ENCODE measurements at regions not wholly inside any gene's neighbourhood (a gene's known extent, or its start where the extent isn't known, plus 50 kb on each side); places are given as distances from the start of the nearest gene placed in this dataset.

GRCh38 chr14:75333606-75334548 is 55.2 kb downstream of the FOS start:
- DNase-seq (ENCODE audit: low read depth in 2 of 2) = peak in 1 of 2 donors; percentile 44

GRCh38 chr14:75334549-75335051 is 56.0 kb downstream of the FOS start:
- DNase-seq (ENCODE audit: low read depth in 2 of 2) = no peak

- DNase-seq (ENCODE audit: low read depth in 2 of 2) = no peak
Observed at GRCh38 chr14:75335571-75335970, 56.9 kb downstream of the FOS start.

GRCh38 chr14:75338398-75338797 is 59.8 kb downstream of the FOS start:
- DNase-seq (ENCODE audit: low read depth in 2 of 2) = no peak

GRCh38 chr14:75339059-75339458 is 60.4 kb downstream of the FOS start:
- no peak for DNase-seq (ENCODE audit: low read depth in 2 of 2)

- DNase-seq (ENCODE audit: low read depth in 2 of 2) = peak; percentile 60 to 71
Observed at GRCh38 chr14:75340921-75341320, 62.3 kb downstream of the FOS start.

- DNase-seq (ENCODE audit: low read depth in 2 of 2) = no peak
Observed at GRCh38 chr14:75341620-75342019, 63.0 kb downstream of the FOS start.

GRCh38 chr14:75342762-75343599 is 64.4 kb downstream of the FOS start:
- no peak for DNase-seq (ENCODE audit: low read depth in 2 of 2)

GRCh38 chr14:75343911-75344310 is 65.3 kb downstream of the FOS start:
- DNase-seq (ENCODE audit: low read depth in 2 of 2) = no peak

- DNase-seq (ENCODE audit: low read depth in 2 of 2) = no peak
Observed at GRCh38 chr14:75344411-75344810, 65.8 kb downstream of the FOS start.

- DNase-seq (ENCODE audit: low read depth in 2 of 2) = no peak
Observed at GRCh38 chr14:75350505-75351060, 72.0 kb downstream of the FOS start.

GRCh38 chr14:75359098-75359497 is 68.7 kb upstream of the JDP2 start:
- no peak for DNase-seq (ENCODE audit: low read depth in 2 of 2)

GRCh38 chr14:75361041-75361440 is 66.8 kb upstream of the JDP2 start:
- no peak for DNase-seq (ENCODE audit: low read depth in 2 of 2)

GRCh38 chr14:75361751-75362433 is 65.9 kb upstream of the JDP2 start:
- no peak for DNase-seq (ENCODE audit: low read depth in 2 of 2)

GRCh38 chr14:75363130-75363529 is 64.7 kb upstream of the JDP2 start:
- DNase-seq (ENCODE audit: low read depth in 2 of 2) = no peak

- DNase-seq (ENCODE audit: low read depth in 2 of 2) = no peak
Observed at GRCh38 chr14:75363570-75364227, 64.1 kb upstream of the JDP2 start.

- no peak for DNase-seq (ENCODE audit: low read depth in 2 of 2)
Observed at GRCh38 chr14:75365116-75365515, 62.7 kb upstream of the JDP2 start.

- DNase-seq (ENCODE audit: low read depth in 2 of 2) = no peak
Observed at GRCh38 chr14:75366963-75367362, 60.9 kb upstream of the JDP2 start.

GRCh38 chr14:75368333-75368732 is 59.5 kb upstream of the JDP2 start:
- DNase-seq (ENCODE audit: low read depth in 2 of 2) = no peak

- DNase-seq (ENCODE audit: low read depth in 2 of 2) = no peak
Observed at GRCh38 chr14:75369506-75369905, 58.3 kb upstream of the JDP2 start.

All from lung microvascular endothelial cell (primary cell).